GM18520 (cell line): ENCODE measurements at regions not wholly inside any gene's neighbourhood (a gene's known extent, or its start where the extent isn't known, plus 50 kb on each side); places are given as distances from the start of the nearest gene placed in this dataset.

Experiments used
- ATAC-seq: cut with Tn5 transposase; IDR thresholded peaks from one replicate; pipeline ENCODE4 v1.9.1; 2021; ENCODE audit not compliant: unreplicated experiment

- ATAC-seq, result no peak
Measured at GRCh38 chr6:93794166-93794565, 374.8 kb upstream of the EPHA7 start.

GRCh38 chr6:93792746-93793145, 373.4 kb upstream of the EPHA7 start:
- no peak for ATAC-seq

DNA sequence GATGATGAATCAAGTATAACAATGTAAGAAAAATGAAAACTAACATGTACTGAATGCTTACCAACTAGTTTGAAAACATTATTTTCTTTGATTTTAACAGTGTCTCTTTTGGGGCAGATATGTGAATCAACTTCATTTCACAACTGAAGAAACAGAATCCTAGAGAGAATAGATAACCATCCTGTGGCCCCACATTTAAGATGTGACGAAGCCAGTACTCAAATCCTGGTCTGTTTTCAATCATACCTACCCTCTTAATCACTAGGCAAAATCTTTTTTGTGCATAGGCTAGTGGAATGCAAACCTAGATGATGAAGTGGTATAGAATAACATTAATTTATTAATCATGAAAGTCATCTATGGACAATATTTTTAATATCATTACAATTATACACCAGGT, 371.6 kb upstream of the EPHA7 start:
- no peak for ATAC-seq

- no peak for ATAC-seq
Measured at GRCh38 chr6:93789532-93789931, 370.2 kb upstream of the EPHA7 start.

DNA sequence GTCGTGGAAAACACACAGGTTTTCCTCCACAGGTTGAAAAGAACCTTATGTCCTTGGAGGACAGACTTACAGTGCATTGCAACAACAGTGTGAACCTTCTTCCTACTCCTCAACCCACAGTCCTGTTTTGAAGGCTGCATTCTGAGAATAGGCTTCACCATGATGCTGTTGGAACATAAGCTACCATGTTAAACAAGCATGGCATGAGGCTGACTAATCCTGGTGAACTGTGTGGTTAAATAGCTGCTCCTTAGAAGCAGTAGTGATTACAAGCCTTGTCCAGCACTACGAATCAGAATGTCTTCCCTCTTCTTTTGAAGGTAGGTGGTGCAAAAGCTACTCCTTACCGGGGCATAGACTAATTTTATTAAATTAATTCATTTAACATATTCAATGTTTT, 368.5 kb upstream of the EPHA7 start:
- ATAC-seq, result no peak

- ATAC-seq, result no peak
Measured at GRCh38 chr6:93786474-93787330, 367.3 kb upstream of the EPHA7 start.

- no peak for ATAC-seq
Measured at GRCh38 chr6:93785694-93786030, 366.3 kb upstream of the EPHA7 start.

DNA sequence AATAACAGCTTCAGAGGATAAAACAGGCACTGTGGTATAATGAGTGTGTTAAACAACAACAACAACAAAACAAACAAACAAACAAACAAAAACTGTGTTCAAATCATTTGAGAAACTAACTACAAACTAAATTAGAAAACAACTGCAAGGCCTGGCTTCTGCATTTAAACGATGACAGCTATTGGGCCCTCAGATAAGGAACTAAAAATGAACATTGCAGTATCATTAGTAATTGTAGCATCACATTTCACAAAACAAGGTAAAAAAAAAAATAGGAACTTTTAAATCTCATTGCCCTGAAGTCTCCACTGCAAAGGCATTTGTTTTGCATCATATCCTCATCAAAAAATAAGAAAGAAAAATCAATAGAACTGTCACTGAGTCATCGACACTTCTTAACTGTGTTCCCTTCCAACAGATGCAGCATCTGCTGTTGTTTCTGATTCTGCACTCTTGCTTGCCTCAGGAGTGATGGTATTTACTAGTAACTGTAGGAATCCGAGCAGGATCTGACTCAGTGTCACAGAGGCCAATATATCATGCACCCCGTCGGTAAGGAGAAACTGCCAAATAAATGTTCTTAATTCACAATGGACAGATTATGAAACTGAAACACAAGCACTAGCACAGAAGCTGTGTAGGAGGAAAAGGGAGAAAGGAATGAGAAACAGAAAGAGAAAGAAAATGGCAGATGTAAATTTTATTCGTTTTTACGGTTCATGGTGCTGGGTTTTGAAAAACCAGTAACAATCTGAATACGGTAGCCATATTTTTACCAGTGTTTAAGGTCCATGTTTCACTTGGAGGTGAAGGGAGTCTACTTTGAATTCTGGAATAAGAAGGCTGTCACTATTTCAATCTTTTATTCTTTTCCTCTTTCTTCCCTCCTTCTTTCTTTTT, 365.7 kb upstream of the EPHA7 start:
- no peak for ATAC-seq

DNA sequence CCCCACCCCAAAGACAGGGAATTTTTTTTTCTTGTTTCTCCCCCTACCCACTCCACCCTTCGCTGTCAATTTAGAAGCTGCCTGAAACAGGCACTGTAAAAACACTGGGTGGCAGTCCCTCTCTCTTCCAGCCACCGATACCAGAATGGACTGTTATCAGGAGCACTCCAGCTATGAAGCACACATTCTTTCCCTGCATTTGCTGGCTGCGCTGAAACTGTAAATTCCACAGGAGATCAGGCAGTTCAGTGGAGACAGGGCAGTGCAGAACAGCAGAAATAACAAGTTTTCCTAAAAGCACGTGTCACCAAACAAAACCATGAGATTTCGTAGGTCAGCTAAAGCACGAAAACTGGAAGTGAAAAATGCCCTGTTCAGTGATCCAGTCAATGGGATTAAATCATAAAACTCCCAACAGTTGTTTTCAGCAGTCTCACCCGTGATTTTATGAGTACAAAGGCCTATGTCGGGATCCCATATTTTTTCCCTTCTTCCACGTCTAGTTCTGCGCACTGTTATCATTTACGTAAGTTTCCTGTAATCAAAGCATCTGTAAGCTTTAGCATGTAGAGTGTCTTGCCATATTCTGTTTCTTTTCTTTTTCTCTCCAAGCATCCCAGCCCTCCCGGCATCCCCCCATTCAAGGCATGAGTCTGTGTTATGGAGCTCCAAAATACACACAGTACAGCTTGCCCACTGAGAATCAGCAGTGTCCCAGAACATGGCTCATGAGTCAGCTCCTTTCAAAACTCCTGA, 359.9 kb upstream of the EPHA7 start:
- no peak for ATAC-seq

DNA sequence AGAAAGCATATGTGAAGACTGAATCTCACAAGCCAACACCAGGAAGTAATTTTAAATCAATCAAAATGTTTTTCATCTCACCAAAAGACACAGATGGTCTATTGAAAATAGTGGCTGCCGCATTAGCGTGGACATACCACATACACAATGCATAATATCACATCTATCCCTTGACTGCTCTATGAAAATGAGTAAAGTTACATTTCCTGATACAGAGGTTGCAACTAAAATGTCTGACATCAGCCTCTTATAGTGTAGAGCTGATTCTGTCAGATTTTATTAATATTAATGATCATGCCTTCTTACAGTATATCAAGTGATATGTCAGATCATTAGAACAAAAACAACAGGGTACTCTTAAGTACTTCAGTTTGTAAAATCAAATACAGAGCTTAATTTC, 339.8 kb upstream of the EPHA7 start:
- no peak for ATAC-seq

DNA sequence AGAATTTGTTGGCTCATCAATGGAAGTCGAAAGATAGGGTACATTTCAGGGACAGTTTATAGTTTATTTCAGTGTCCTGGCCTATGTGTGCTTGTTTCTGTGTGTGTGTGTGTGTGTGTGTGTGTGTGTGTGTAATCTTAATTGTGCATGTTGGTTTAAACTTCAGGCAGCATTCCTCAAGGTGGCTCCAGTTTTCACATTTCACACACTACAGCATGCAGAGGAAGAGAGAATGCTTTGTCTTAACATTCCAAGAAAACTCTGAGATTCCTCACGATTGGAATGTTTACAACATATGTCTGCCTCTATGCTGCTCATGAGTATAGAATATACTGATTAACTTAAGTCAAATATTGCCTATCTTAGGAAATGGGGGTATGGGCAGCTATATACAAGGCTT, 332.6 kb upstream of the EPHA7 start:
- ATAC-seq, result no peak

DNA sequence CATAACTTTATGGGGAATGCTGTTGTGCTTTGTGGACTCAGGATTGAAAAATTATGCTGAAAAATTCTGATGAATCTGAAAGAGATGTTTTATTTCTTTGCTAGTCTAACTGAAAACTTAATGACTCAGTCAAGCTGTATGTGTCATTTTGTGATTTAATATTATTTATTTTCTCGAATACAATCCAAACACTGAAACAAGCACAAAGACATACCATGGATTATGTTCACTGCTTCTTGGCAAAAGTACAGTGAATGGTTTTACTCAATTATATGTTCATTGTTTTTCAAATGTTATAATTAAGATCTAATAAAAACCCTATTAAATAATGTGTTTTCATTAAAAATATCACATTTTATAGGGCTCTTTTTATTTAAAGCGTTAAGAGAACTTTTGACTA, 330.6 kb upstream of the EPHA7 start:
- no peak for ATAC-seq

DNA sequence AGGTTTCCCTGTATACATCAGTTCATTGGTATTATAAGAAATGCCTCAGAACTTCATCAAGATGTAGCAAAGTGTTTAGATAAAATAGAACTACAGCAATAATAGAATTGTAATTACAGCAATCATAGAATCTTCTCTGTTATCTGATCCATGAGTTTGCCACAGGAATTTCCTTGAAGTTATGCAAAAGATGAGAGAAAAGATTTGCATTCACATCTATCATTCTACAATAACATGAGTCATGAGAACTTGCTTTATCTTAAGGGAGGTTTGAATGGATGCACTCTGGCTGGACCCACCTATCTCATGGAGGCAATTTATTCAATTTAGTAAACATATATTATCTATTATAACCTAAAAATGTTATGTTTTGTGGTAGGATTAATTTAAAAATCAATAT, 329.8 kb upstream of the EPHA7 start:
- ATAC-seq, result no peak

DNA sequence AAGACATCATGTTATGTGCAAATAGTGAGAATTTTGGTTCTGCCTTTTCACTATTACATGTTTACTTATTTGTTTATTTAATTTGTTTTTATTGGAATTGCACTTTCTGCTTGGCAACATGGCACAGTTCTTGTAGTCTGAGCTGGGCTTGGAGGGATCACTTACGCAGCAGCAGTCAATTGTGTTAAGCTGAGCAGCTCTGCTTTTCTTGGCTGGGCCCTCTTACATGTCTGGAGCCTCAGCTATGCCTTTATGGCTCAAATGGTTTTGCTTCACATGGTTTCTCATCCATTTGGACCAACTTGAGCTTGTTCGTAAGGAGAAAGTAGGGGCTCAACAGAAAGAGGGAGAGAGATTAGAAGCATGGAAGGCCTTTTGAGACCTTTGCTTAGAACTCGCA, 327.5 kb upstream of the EPHA7 start:
- ATAC-seq, result no peak

- no peak for ATAC-seq
Measured at GRCh38 chr6:93745306-93745705, 325.9 kb upstream of the EPHA7 start.

DNA sequence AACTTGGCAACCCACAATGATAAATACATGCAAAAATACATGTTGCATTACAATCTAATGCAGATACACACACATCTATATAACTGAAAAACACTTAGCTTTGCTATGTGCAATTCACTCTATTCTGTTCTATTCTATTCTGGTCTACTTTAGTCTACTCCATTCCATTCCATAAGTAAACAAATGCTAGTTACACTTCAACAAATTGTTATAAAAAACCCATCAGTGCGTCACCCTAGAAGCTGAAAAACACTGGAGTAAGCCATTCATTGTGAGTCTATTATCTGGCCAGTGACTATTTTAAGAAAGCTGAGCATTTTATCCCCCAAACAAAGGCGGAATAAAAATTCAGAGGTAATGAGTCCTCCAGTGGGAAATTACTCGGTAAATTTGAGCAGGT, 315.7 kb upstream of the EPHA7 start:
- ATAC-seq, result no peak

DNA sequence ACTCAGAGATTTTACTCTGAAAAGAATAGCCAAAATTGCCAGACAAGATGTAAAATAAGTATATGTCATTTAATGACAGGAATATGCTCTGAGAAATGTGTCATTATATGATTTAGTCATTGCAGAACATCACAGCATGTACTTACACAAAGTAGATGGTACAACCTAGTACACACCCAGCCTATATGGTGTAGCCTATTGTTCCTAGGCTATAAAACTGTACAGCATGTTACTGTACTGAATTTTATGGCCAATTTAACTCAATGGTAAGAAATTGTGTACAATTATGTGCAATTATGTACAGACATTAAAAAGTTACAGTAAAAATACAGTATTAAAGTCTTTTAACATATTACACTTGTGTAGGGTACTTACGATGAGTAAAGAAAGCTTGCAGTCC, 311.9 kb upstream of the EPHA7 start:
- no peak for ATAC-seq

- no peak for ATAC-seq
Measured at GRCh38 chr6:93728150-93728549, 308.8 kb upstream of the EPHA7 start.

DNA sequence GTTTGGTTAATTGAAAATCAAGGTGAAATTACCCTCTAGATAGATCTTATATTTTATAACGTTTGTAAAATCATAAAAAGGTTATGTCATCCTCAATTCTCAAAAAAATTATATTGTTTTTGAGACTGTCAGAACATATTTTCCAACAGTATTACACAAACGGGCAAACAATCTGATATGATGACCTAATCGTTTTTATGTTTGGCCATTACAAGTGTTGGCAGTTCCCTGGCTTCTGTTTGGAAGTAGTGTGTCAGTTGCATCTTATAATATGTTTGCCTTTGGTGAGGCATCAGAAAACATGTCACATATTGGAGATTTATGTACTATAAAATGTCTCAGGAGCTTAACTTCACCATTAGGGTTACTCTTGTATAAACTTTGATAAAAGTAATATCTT, 308.1 kb upstream of the EPHA7 start:
- no peak for ATAC-seq

DNA sequence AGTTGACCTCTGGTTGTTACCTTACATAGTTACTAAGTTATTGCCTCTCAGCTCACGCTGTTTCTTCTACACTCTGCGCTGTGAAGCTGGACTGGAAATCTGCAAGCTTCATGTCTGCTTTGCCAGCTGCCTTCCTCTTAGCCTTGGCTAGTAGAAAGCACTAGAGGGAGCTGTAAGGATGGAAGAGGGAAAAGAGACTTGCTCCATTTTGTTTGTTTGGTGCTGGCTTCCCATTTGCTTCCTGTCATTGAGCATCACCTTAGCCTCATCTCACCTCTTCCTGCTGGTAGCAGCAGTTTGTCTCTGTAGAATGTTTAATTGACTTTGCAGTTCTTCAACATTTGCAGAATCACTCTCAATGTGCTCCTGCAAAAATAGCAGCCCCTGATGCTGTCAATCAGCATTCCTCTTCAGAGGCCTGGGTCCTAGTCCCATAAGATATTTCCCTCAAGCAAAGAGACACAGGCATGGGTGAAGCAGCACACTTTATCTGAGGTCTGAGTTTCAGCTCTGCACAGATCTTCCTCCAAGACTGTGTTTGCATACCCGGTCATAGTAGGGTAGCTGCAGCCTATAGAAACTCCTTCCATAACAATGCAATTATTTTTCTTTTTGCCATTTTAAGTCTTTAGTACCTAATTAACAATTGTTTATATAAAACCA, 302.2 kb upstream of the EPHA7 start:
- ATAC-seq, result no peak

DNA sequence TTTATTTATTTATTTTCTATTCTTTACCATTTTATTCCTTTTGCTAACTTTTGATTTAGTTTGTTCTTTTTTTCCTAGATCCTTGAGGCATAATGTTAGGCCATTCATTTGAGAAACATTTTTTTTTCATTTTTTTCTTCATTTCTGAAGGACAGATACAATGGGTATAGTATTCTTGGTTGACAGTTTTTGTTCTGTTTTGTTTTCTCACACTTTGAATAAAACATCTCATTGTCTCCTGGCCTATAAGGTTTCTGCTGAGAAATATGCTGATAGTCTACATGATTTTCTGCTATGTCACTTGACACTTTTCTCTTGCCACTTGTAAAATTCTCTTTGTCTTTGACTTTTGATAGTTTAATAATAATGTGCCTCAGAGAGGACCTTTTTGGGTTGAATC, 294.6 kb upstream of the EPHA7 start:
- no peak for ATAC-seq
